HG03135 (cell line): ENCODE measurements at regions not wholly inside any gene's neighbourhood (a gene's known extent, or its start where the extent isn't known, plus 50 kb on each side); places are given as distances from the start of the nearest gene placed in this dataset.

Source experiments
- ATAC-seq: cut with Tn5 transposase; IDR thresholded peaks from one replicate; pipeline ENCODE4 v1.9.1; 2021; ENCODE audit warnings: mild to moderate bottlenecking, moderate library complexity; ENCODE audit not compliant: unreplicated experiment

- no peak for ATAC-seq
Observed at GRCh38 chr7:49718760-49719159, 54.7 kb upstream of the VWC2 start.

- ATAC-seq = no peak
Observed at GRCh38 chr7:49721441-49721840, 52.0 kb upstream of the VWC2 start.
